Endothelial cell (in vitro differentiated cells): ENCODE measurements at regions not wholly inside any gene's neighbourhood (a gene's known extent, or its start where the extent isn't known, plus 50 kb on each side); places are given as distances from the start of the nearest gene placed in this dataset.

Experiments
- DNase-seq: peaks from one replicate; pipeline ENCODE4 v3.0.0; 2021; ENCODE audit warnings: low spot score
- H3K27ac Mint-ChIP-seq: one replicate; pipeline ENCODE4 v1.8.0; 2021; ENCODE audit warnings: mixed read lengths, inconsistent platforms; ENCODE audit not compliant: unreplicated experiment
- H3K27me3 Mint-ChIP-seq: one replicate; pipeline ENCODE4 v1.8.0; 2021; ENCODE audit warnings: mild to moderate bottlenecking, moderate library complexity, mixed read lengths, inconsistent platforms; ENCODE audit not compliant: unreplicated experiment
- H3K36me3 Mint-ChIP-seq: one replicate; pipeline ENCODE4 v1.8.0; 2021; ENCODE audit warnings: mild to moderate bottlenecking, low read depth, mixed read lengths, inconsistent platforms; ENCODE audit not compliant: unreplicated experiment
- H3K4me1 Mint-ChIP-seq: one replicate; pipeline ENCODE4 v1.8.0; 2021; ENCODE audit warnings: mild to moderate bottlenecking, mixed read lengths, inconsistent platforms; ENCODE audit not compliant: unreplicated experiment
- H3K4me3 Mint-ChIP-seq: one replicate; pipeline ENCODE4 v1.8.0; 2021; ENCODE audit warnings: mild to moderate bottlenecking, mixed read lengths, inconsistent platforms; ENCODE audit not compliant: unreplicated experiment
- H3K9me3 Mint-ChIP-seq: one replicate; pipeline ENCODE4 v1.8.0; 2021; ENCODE audit warnings: mixed read lengths, inconsistent platforms; ENCODE audit not compliant: unreplicated experiment
- CTCF ChIP-seq: fragments of 200-600 bp; sonication (generic); IDR thresholded peaks from one replicate; pipeline ENCODE4 v1.5.0; 2021; ENCODE audit warnings: antibody characterized with exemption; ENCODE audit not compliant: unreplicated experiment

- no peak overlapping the region for H3K27ac Mint-ChIP-seq
- no peaks in the 10 kb centered on the region for H3K27me3 Mint-ChIP-seq
- H3K4me1 Mint-ChIP-seq, result peaks cover 3% of the 10 kb centered on the region
- no peaks in the 10 kb centered on the region for H3K36me3 Mint-ChIP-seq
- H3K9me3 Mint-ChIP-seq, result no peaks in the 10 kb centered on the region
- TF ChIP-seq CTCF, result no peak
- no peak overlapping the region for H3K4me3 Mint-ChIP-seq
- no peak for DNase-seq
Observed at GRCh38 chr6:54710456-54710855, 136.1 kb upstream of the FAM83B start.

- no peak for TF ChIP-seq CTCF
- H3K36me3 Mint-ChIP-seq, result no peaks in the 10 kb centered on the region
- H3K27me3 Mint-ChIP-seq, result peaks cover 1% of the 10 kb centered on the region
- peaks cover 3% of the 10 kb centered on the region for H3K4me1 Mint-ChIP-seq
- H3K9me3 Mint-ChIP-seq, result no peaks in the 10 kb centered on the region
- H3K4me3 Mint-ChIP-seq, result no peak overlapping the region
- H3K27ac Mint-ChIP-seq, result no peak overlapping the region
- DNase-seq, result no peak
Observed at GRCh38 chr6:54716010-54716409, 130.6 kb upstream of the FAM83B start.

GRCh38 chr6:54716877-54717276 lies 129.7 kb upstream of the FAM83B start:
- no peak for DNase-seq
- H3K9me3 Mint-ChIP-seq, result no peaks in the 10 kb centered on the region
- no peak overlapping the region for H3K4me3 Mint-ChIP-seq
- H3K27me3 Mint-ChIP-seq, result peaks cover 1% of the 10 kb centered on the region
- H3K36me3 Mint-ChIP-seq, result no peaks in the 10 kb centered on the region
- H3K27ac Mint-ChIP-seq, result no peak overlapping the region
- H3K4me1 Mint-ChIP-seq, result peaks cover 3% of the 10 kb centered on the region
- no peak for TF ChIP-seq CTCF

- peak; percentile 71 for DNase-seq
- Mint-ChIP-seq H3K9me3 (no peaks in the 10 kb centered on the region), H3K27me3 (peaks cover 1% of the 10 kb centered on the region), H3K4me3 (no peak overlapping the region), H3K4me1 (peaks cover 3% of the 10 kb centered on the region), H3K36me3 (no peaks in the 10 kb centered on the region), H3K27ac (no peak overlapping the region)
- TF ChIP-seq CTCF, result peak; percentile 92
Observed at GRCh38 chr6:54717849-54718455, 128.6 kb upstream of the FAM83B start.

GRCh38 chr6:54718541-54719023 lies 128.0 kb upstream of the FAM83B start:
- H3K4me3 Mint-ChIP-seq, result no peak overlapping the region
- DNase-seq, result no peak
- H3K27ac Mint-ChIP-seq, result no peak overlapping the region
- H3K27me3 Mint-ChIP-seq, result peaks cover 1% of the 10 kb centered on the region
- TF ChIP-seq CTCF, result no peak
- no peaks in the 10 kb centered on the region for H3K36me3 Mint-ChIP-seq
- H3K4me1 Mint-ChIP-seq, result peaks cover 3% of the 10 kb centered on the region
- no peaks in the 10 kb centered on the region for H3K9me3 Mint-ChIP-seq
